Caco-2 (cell line): ENCODE measurements at regions not wholly inside any gene's neighbourhood (a gene's known extent, or its start where the extent isn't known, plus 50 kb on each side); places are given as distances from the start of the nearest gene placed in this dataset.

Experiments
- BruUV-seq: library from RNA; stranded (reverse); fragments of 400-500 nt; replicated peaks from 2 replicates; lab custom pipeline; 2021; lab: Mats Ljungman, UMichigan
- CTCF ChIA-PET: fragments of 300-600 bp; sonication (Branson Sonifier 250); formaldehyde crosslinking; loops from one replicate; lab custom pipeline; 2022; ENCODE audit warnings: antibody characterized with exemption; lab: Charles Lee
- POLR2A ChIA-PET: fragments of 300-600 bp; sonication (Branson Sonifier 250); formaldehyde crosslinking; loops from one replicate; lab custom pipeline; 2022; ENCODE audit warnings: antibody characterized with exemption; lab: Charles Lee
- DNase-seq, 2 experiments: peaks; one replicate each; pipeline versions ENCODE4 v3.0.0 to v3.0.0-alpha.2; 2020 to 2022
- H3K27me3 ChIP-seq: replicated peaks from 2 replicates; pipeline ENCODE4 v1.6.0; 2011; ENCODE audit warnings: low read length; ENCODE audit not compliant: control insufficient read depth, insufficient read depth
- H3K36me3 ChIP-seq: 2 replicates; pipeline ENCODE4 v1.5.1; 2011; ENCODE audit warnings: low read length; ENCODE audit not compliant: control insufficient read depth, insufficient read depth
- H3K4me1 ChIP-seq: fragments of 250-450 bp; sonication (Bioruptor Pico); 2 replicates; pipeline ENCODE4 v1.5.1; 2020; ENCODE audit warnings: mild to moderate bottlenecking
- H3K4me3 ChIP-seq: 2 replicates; pipeline ENCODE4 v1.5.1; 2011; ENCODE audit warnings: low read depth, mild to moderate bottlenecking, control low read depth, low read length
- H3K9me3 ChIP-seq: fragments of 250-450 bp; sonication (Bioruptor Pico); 2 replicates; pipeline ENCODE4 v1.5.1; 2020; ENCODE audit warnings: mild to moderate bottlenecking, moderate library complexity
- H3K27ac Mint-ChIP-seq: one replicate; pipeline ENCODE4 v1.8.0; 2022; ENCODE audit warnings: mixed read lengths; ENCODE audit not compliant: unreplicated experiment
- H3K27me3 Mint-ChIP-seq: one replicate; pipeline ENCODE4 v1.8.0; 2022; ENCODE audit warnings: mixed read lengths; ENCODE audit not compliant: insufficient read depth, unreplicated experiment
- H3K36me3 Mint-ChIP-seq: one replicate; pipeline ENCODE4 v1.8.0; 2022; ENCODE audit warnings: mild to moderate bottlenecking, mixed read lengths; ENCODE audit not compliant: insufficient read depth, unreplicated experiment
- H3K4me1 Mint-ChIP-seq: one replicate; pipeline ENCODE4 v1.8.0; 2022; ENCODE audit warnings: low read depth, mixed read lengths; ENCODE audit not compliant: unreplicated experiment
- H3K4me3 Mint-ChIP-seq: one replicate; pipeline ENCODE4 v1.8.0; 2022; ENCODE audit warnings: mild to moderate bottlenecking, moderate library complexity, mixed read lengths; ENCODE audit not compliant: unreplicated experiment
- H3K9me3 Mint-ChIP-seq: one replicate; pipeline ENCODE4 v1.8.0; 2022; ENCODE audit warnings: mixed read lengths; ENCODE audit not compliant: unreplicated experiment
- intact Hi-C: fragments of 100-400 bp; cut with micrococcal nuclease; formaldehyde crosslinking; loops from one replicate; pipeline ENCODE4 v1.10.0; 2022; ENCODE audit not compliant: unreplicated experiment
- TF ChIP-seq, protein P1 (sequence below), 2 experiments: fragments of 200-600 bp in 1 of 2; IDR thresholded peaks; 1 replicate in 1 of 2; 2 replicates in 1 of 2; pipeline versions ENCODE4 v1.5.1 to v1.8.0; 2011 to 2022; ENCODE audit warnings: antibody characterized with exemption in 1 of 2, control low read depth in 1 of 2, inconsistent platforms in 1 of 2, low read depth in 1 of 2, low read length in 1 of 2, mild to moderate bottlenecking in 1 of 2, moderate library complexity in 1 of 2; ENCODE audit not compliant: insufficient read depth in 1 of 2, severe bottlenecking in 1 of 2, unreplicated experiment in 1 of 2

DNA sequence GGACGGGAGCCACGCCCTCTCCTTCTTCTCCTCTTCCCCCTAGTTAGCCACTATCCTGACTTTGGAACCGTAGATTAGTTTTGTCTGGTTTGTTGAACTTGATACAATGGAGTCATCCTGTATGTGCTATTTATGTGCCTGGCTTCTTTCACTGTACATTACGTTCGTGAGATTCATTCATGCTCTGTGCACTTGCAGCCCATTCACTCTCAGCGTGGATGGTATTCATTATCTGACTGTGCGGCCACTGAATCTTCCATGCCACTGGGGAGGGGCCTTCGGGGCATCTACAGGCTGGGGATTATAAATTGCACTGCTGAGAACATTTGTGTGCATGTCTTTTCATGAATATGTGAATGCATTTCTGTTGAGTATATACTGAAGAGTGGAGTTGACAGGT is 262.5 kb downstream of the CDH26 start:
- H3K4me1 ChIP-seq: no peaks in the 10 kb centered on the region
- Mint-ChIP-seq H3K27ac (no peak overlapping the region), H3K27me3 (peaks cover 44% of the 10 kb centered on the region), H3K9me3 (no peaks in the 10 kb centered on the region), H3K4me1 (no peaks in the 10 kb centered on the region), H3K4me3 (no peak overlapping the region), H3K36me3 (no peaks in the 10 kb centered on the region)
- no peak for DNase-seq
- H3K27me3 ChIP-seq: peaks cover 1% of the 10 kb centered on the region
- no TSS peak for BruUV-seq
- no peaks in the 10 kb centered on the region for H3K36me3 ChIP-seq
- H3K4me3 ChIP-seq: no peak overlapping the region
- H3K9me3 ChIP-seq: no peaks in the 10 kb centered on the region
- intact Hi-C loops: no loop called here
- ChIA-PET CTCF (no interaction called here), POLR2A (no interaction called here)
- TF ChIP-seq, protein P1, sequence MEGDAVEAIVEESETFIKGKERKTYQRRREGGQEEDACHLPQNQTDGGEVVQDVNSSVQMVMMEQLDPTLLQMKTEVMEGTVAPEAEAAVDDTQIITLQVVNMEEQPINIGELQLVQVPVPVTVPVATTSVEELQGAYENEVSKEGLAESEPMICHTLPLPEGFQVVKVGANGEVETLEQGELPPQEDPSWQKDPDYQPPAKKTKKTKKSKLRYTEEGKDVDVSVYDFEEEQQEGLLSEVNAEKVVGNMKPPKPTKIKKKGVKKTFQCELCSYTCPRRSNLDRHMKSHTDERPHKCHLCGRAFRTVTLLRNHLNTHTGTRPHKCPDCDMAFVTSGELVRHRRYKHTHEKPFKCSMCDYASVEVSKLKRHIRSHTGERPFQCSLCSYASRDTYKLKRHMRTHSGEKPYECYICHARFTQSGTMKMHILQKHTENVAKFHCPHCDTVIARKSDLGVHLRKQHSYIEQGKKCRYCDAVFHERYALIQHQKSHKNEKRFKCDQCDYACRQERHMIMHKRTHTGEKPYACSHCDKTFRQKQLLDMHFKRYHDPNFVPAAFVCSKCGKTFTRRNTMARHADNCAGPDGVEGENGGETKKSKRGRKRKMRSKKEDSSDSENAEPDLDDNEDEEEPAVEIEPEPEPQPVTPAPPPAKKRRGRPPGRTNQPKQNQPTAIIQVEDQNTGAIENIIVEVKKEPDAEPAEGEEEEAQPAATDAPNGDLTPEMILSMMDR (IDR thresholded peaks at IDR 0.05; ENCODE audit: insufficient read depth in 1 of 2, low read depth in 1 of 2, low read length in 1 of 2, severe bottlenecking in 1 of 2, unreplicated experiment in 1 of 2): no peak

DNA sequence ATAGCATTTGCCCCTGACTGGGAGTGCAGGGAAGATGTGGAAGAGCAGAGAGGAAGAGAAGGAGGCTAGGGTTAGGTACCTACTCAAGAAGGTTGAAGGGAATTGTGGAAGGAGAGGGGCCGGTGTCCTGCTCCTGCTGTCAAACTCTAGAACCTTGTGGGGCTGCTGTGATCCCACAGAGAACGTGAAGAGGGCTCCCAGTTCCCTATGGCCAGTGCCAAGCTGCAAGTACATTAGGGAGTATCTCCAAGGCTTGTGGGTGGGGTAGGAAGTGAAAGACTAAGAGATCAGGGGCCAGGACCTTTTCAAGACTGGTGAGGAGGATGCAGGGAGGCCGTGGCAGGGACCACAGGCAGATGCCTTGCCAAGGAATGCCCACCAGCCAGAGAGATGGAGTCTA is 263.4 kb downstream of the CDH26 start:
- no peak overlapping the region for H3K27ac Mint-ChIP-seq
- no TSS peak for BruUV-seq

DNA sequence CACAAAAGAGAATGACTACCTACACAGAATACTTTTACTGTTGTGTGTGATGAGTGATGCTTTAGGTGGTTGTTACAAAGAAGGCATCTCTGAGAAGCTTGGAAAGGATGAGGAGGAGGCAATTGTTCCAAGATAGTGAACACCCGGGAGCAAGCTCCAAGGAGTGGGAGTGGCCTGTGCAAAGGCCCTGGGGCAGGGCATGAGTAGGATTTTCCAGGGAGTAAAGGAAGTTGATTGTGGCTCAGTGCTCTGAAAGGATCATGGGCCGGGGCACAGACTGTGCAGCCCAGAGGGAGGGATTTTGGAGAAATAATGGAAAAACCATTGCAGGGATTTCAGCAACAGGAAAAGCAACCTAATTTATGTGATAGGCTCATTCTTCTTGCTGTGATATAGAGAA is 264.3 kb downstream of the CDH26 start:
- no TSS peak for BruUV-seq
- no peak overlapping the region for H3K4me3 Mint-ChIP-seq
- no peaks in the 10 kb centered on the region for H3K36me3 ChIP-seq
- H3K4me1 ChIP-seq: no peaks in the 10 kb centered on the region
- ChIA-PET CTCF (no interaction called here), POLR2A (no interaction called here)
- no peak overlapping the region for H3K4me3 ChIP-seq
- no peak overlapping the region for H3K27ac Mint-ChIP-seq
- intact Hi-C loops: no loop called here
- no peak for DNase-seq
- H3K9me3 Mint-ChIP-seq: no peaks in the 10 kb centered on the region
- no peaks in the 10 kb centered on the region for H3K4me1 Mint-ChIP-seq
- peaks cover 1% of the 10 kb centered on the region for H3K27me3 ChIP-seq
- no peaks in the 10 kb centered on the region for H3K36me3 Mint-ChIP-seq
- TF ChIP-seq, protein P1 (IDR thresholded peaks at IDR 0.05; ENCODE audit: insufficient read depth in 1 of 2, low read depth in 1 of 2, low read length in 1 of 2, severe bottlenecking in 1 of 2, unreplicated experiment in 1 of 2): no peak
- peaks cover 6% of the 10 kb centered on the region; the same call in 1 of the 2 replicates for H3K9me3 ChIP-seq
- H3K27me3 Mint-ChIP-seq: peaks cover 30% of the 10 kb centered on the region

More for the DNA sequence above, 263.4 kb downstream of the CDH26 start:
- DNase-seq: no peak
- TF ChIP-seq, protein P1 (IDR thresholded peaks at IDR 0.05; ENCODE audit: insufficient read depth in 1 of 2, low read depth in 1 of 2, low read length in 1 of 2, severe bottlenecking in 1 of 2, unreplicated experiment in 1 of 2): no peak
- no peaks in the 10 kb centered on the region for H3K36me3 ChIP-seq
- H3K4me3 ChIP-seq: no peak overlapping the region
- H3K27me3 ChIP-seq: peaks cover 1% of the 10 kb centered on the region
- H3K4me3 Mint-ChIP-seq: no peak overlapping the region
- no peaks in the 10 kb centered on the region for H3K36me3 Mint-ChIP-seq
- POLR2A ChIA-PET: no interaction called here
- H3K27me3 Mint-ChIP-seq: peaks cover 36% of the 10 kb centered on the region
- no peaks in the 10 kb centered on the region for H3K4me1 ChIP-seq
- intact Hi-C loops: no loop called here
- no peaks in the 10 kb centered on the region for H3K9me3 Mint-ChIP-seq
- CTCF ChIA-PET: no interaction called here
- H3K9me3 ChIP-seq: no peaks in the 10 kb centered on the region
- no peaks in the 10 kb centered on the region for H3K4me1 Mint-ChIP-seq
